ENCODE measurements at regions not wholly inside any gene's neighbourhood (a gene's known extent, or its start where the extent isn't known, plus 50 kb on each side); places are given as distances from the start of the nearest gene placed in this dataset.

GRCh38 chr10:2165771-2166460 is 428.6 kb upstream of the ADARB2 start:
- Histone ChIP-seq H3K27me3 (no peaks in the 10 kb centered on the region), H3K27ac (no peak overlapping the region), H3K36me3 (no peaks in the 10 kb centered on the region), H3K4me3 (no peak overlapping the region), H3K4me1 (no peaks in the 10 kb centered on the region), H3K9me3 (no peaks in the 10 kb centered on the region)
- no peak for DNase-seq (ENCODE audit: extremely low spot score in 2 of 2)
- TF ChIP-seq POLR2A (IDR thresholded peaks at IDR 0.05) (no peak), POLR2AphosphoS5 (IDR thresholded peaks at IDR 0.05; ENCODE audit: insufficient read depth in 1 of 2, low read depth in 1 of 2) (no peak), CTCF (IDR thresholded peaks at IDR 0.05) (no peak)
- intact Hi-C loops (cut with DNase I) = no loop called here

- intact Hi-C loops (cut with DNase I) = no loop called here
- TF ChIP-seq POLR2AphosphoS5 (IDR thresholded peaks at IDR 0.05; ENCODE audit: insufficient read depth in 1 of 2, low read depth in 1 of 2) (no peak), CTCF (IDR thresholded peaks at IDR 0.05) (no peak), POLR2A (IDR thresholded peaks at IDR 0.05) (no peak)
- H3K36me3 ChIP-seq = no peaks in the 10 kb centered on the region
- H3K27me3 ChIP-seq = no peaks in the 10 kb centered on the region
- H3K9me3 ChIP-seq = no peaks in the 10 kb centered on the region
- no peaks in the 10 kb centered on the region for H3K4me1 ChIP-seq
- no peak overlapping the region for H3K27ac ChIP-seq
- no peak overlapping the region for H3K4me3 ChIP-seq
- DNase-seq (ENCODE audit: extremely low spot score in 2 of 2) = no peak
These were observed 413.0 kb upstream of the ADARB2 start for GRCh38 chr10:2150288-2150687.

GRCh38 chr10:2145926-2146478 is 408.7 kb upstream of the ADARB2 start:
- H3K9me3 ChIP-seq = no peaks in the 10 kb centered on the region
- no peaks in the 10 kb centered on the region for H3K27me3 ChIP-seq
- H3K4me1 ChIP-seq = no peaks in the 10 kb centered on the region
- TF ChIP-seq POLR2AphosphoS5 (IDR thresholded peaks at IDR 0.05; ENCODE audit: insufficient read depth in 1 of 2, low read depth in 1 of 2) (no peak), CTCF (IDR thresholded peaks at IDR 0.05) (no peak), POLR2A (IDR thresholded peaks at IDR 0.05) (no peak)
- H3K4me3 ChIP-seq = no peak overlapping the region
- no peak for DNase-seq (ENCODE audit: extremely low spot score in 2 of 2)
- intact Hi-C loops (cut with DNase I) = no loop called here
- no peak overlapping the region for H3K27ac ChIP-seq
- H3K36me3 ChIP-seq = no peaks in the 10 kb centered on the region

- intact Hi-C loops (cut with DNase I) = no loop called here
These were observed 408.2 kb upstream of the ADARB2 start for GRCh38 chr10:2145491-2145890.

More at GRCh38 chr10:2145491-2145890, 408.2 kb upstream of the ADARB2 start:
- Histone ChIP-seq H3K36me3 (no peaks in the 10 kb centered on the region), H3K4me3 (no peak overlapping the region), H3K27me3 (no peaks in the 10 kb centered on the region), H3K4me1 (no peaks in the 10 kb centered on the region), H3K27ac (no peak overlapping the region), H3K9me3 (no peaks in the 10 kb centered on the region)
- DNase-seq (ENCODE audit: extremely low spot score in 2 of 2) = no peak
- no peak for TF ChIP-seq POLR2AphosphoS5 (IDR thresholded peaks at IDR 0.05; ENCODE audit: insufficient read depth in 1 of 2, low read depth in 1 of 2)
- TF ChIP-seq CTCF (IDR thresholded peaks at IDR 0.05) = no peak
- TF ChIP-seq POLR2A (IDR thresholded peaks at IDR 0.05) = no peak
